ENCODE measurements at regions not wholly inside any gene's neighbourhood (a gene's known extent, or its start where the extent isn't known, plus 50 kb on each side); places are given as distances from the start of the nearest gene placed in this dataset.

- ChIA-PET POLR2A (no interaction called here), CTCF (no interaction called here)
- no peaks in the 10 kb centered on the region for H3K36me3 Mint-ChIP-seq (ENCODE audit: low read depth)
- no peaks in the 10 kb centered on the region for H3K4me1 Mint-ChIP-seq
- H3K9me3 Mint-ChIP-seq: no peaks in the 10 kb centered on the region
- no peaks in the 10 kb centered on the region for H3K27me3 Mint-ChIP-seq
- no peak overlapping the region for H3K27ac Mint-ChIP-seq
- DNase-seq: no peak
- H3K4me3 Mint-ChIP-seq: no peak overlapping the region
Measured at GRCh38 chr7:118346748-118347147, 122.2 kb downstream of the ANKRD7 start.

GRCh38 chr7:118349604-118350003 lies 125.1 kb downstream of the ANKRD7 start:
- no peak overlapping the region for H3K4me3 Mint-ChIP-seq
- no peaks in the 10 kb centered on the region for H3K4me1 Mint-ChIP-seq
- DNase-seq: no peak
- H3K9me3 Mint-ChIP-seq: no peaks in the 10 kb centered on the region
- ChIA-PET CTCF (no interaction called here), POLR2A (no interaction called here)
- no peaks in the 10 kb centered on the region for H3K36me3 Mint-ChIP-seq (ENCODE audit: low read depth)
- no peak overlapping the region for H3K27ac Mint-ChIP-seq
- no peaks in the 10 kb centered on the region for H3K27me3 Mint-ChIP-seq

- H3K9me3 Mint-ChIP-seq: no peaks in the 10 kb centered on the region
- no peak overlapping the region for H3K27ac Mint-ChIP-seq
- no peaks in the 10 kb centered on the region for H3K36me3 Mint-ChIP-seq (ENCODE audit: low read depth)
- H3K4me1 Mint-ChIP-seq: no peaks in the 10 kb centered on the region
- no peak overlapping the region for H3K4me3 Mint-ChIP-seq
- CTCF ChIA-PET: no interaction called here
- no peak for DNase-seq
- POLR2A ChIA-PET: no interaction called here
- no peaks in the 10 kb centered on the region for H3K27me3 Mint-ChIP-seq
Measured at GRCh38 chr7:118350260-118350659, 125.8 kb downstream of the ANKRD7 start.

GRCh38 chr7:118352867-118353453 lies 128.5 kb downstream of the ANKRD7 start:
- Mint-ChIP-seq H3K4me3 (no peak overlapping the region), H3K9me3 (no peaks in the 10 kb centered on the region), H3K27ac (no peak overlapping the region), H3K27me3 (no peaks in the 10 kb centered on the region), H3K36me3 (ENCODE audit: low read depth) (no peaks in the 10 kb centered on the region), H3K4me1 (no peaks in the 10 kb centered on the region)
- DNase-seq: no peak
- ChIA-PET POLR2A (interaction anchor here (0.6 kb wide), 1 partner anchor 51 kb away, joined by 7 read pairs; no protein-coding TSS in a partner anchor), CTCF (no interaction called here)

GRCh38 chr7:118366363-118366762 lies 141.9 kb downstream of the ANKRD7 start:
- H3K9me3 Mint-ChIP-seq: no peaks in the 10 kb centered on the region
- ChIA-PET CTCF (no interaction called here), POLR2A (no interaction called here)
- H3K27me3 Mint-ChIP-seq: no peaks in the 10 kb centered on the region
- no peaks in the 10 kb centered on the region for H3K4me1 Mint-ChIP-seq
- no peak overlapping the region for H3K27ac Mint-ChIP-seq
- no peak overlapping the region for H3K4me3 Mint-ChIP-seq
- DNase-seq: no peak
- no peaks in the 10 kb centered on the region for H3K36me3 Mint-ChIP-seq (ENCODE audit: low read depth)

GRCh38 chr7:118368958-118369357 lies 144.5 kb downstream of the ANKRD7 start:
- Mint-ChIP-seq H3K27me3 (no peaks in the 10 kb centered on the region), H3K4me1 (no peaks in the 10 kb centered on the region), H3K36me3 (ENCODE audit: low read depth) (no peaks in the 10 kb centered on the region), H3K27ac (no peak overlapping the region), H3K9me3 (no peaks in the 10 kb centered on the region), H3K4me3 (no peak overlapping the region)
- ChIA-PET CTCF (no interaction called here), POLR2A (no interaction called here)
- no peak for DNase-seq

- POLR2A ChIA-PET: no interaction called here
- Mint-ChIP-seq H3K36me3 (ENCODE audit: low read depth) (no peaks in the 10 kb centered on the region), H3K27me3 (no peaks in the 10 kb centered on the region), H3K27ac (no peak overlapping the region), H3K9me3 (no peaks in the 10 kb centered on the region), H3K4me3 (no peak overlapping the region), H3K4me1 (no peaks in the 10 kb centered on the region)
- CTCF ChIA-PET: no interaction called here
- DNase-seq: no peak
Measured at GRCh38 chr7:118369987-118370386, 145.5 kb downstream of the ANKRD7 start.

- no peaks in the 10 kb centered on the region for H3K27me3 Mint-ChIP-seq
- no peaks in the 10 kb centered on the region for H3K36me3 Mint-ChIP-seq (ENCODE audit: low read depth)
- ChIA-PET CTCF (no interaction called here), POLR2A (no interaction called here)
- no peaks in the 10 kb centered on the region for H3K9me3 Mint-ChIP-seq
- no peak overlapping the region for H3K4me3 Mint-ChIP-seq
- no peaks in the 10 kb centered on the region for H3K4me1 Mint-ChIP-seq
- H3K27ac Mint-ChIP-seq: no peak overlapping the region
- no peak for DNase-seq
Measured at GRCh38 chr7:118372530-118372929, 148.0 kb downstream of the ANKRD7 start.

GRCh38 chr7:118389629-118390028 lies 165.1 kb downstream of the ANKRD7 start:
- H3K4me3 Mint-ChIP-seq: no peak overlapping the region
- no peaks in the 10 kb centered on the region for H3K27me3 Mint-ChIP-seq
- no peaks in the 10 kb centered on the region for H3K4me1 Mint-ChIP-seq
- H3K27ac Mint-ChIP-seq: no peak overlapping the region
- no peaks in the 10 kb centered on the region for H3K36me3 Mint-ChIP-seq (ENCODE audit: low read depth)
- POLR2A ChIA-PET: no interaction called here
- CTCF ChIA-PET: no interaction called here
- peaks cover 2% of the 10 kb centered on the region for H3K9me3 Mint-ChIP-seq
- no peak for DNase-seq

- POLR2A ChIA-PET: no interaction called here
- Mint-ChIP-seq H3K4me1 (no peaks in the 10 kb centered on the region), H3K27ac (no peak overlapping the region), H3K4me3 (no peak overlapping the region), H3K9me3 (no peaks in the 10 kb centered on the region), H3K36me3 (ENCODE audit: low read depth) (no peaks in the 10 kb centered on the region), H3K27me3 (no peaks in the 10 kb centered on the region)
- CTCF ChIA-PET: no interaction called here
- DNase-seq: no peak
Measured at GRCh38 chr7:118404211-118404610, 179.7 kb downstream of the ANKRD7 start.

GRCh38 chr7:118418433-118418832 lies 193.9 kb downstream of the ANKRD7 start:
- ChIA-PET CTCF (no interaction called here), POLR2A (no interaction called here)
- H3K27me3 Mint-ChIP-seq: no peaks in the 10 kb centered on the region
- H3K4me1 Mint-ChIP-seq: no peaks in the 10 kb centered on the region
- no peak overlapping the region for H3K4me3 Mint-ChIP-seq
- DNase-seq: no peak
- no peak overlapping the region for H3K27ac Mint-ChIP-seq
- H3K9me3 Mint-ChIP-seq: no peaks in the 10 kb centered on the region
- H3K36me3 Mint-ChIP-seq (ENCODE audit: low read depth): no peaks in the 10 kb centered on the region

- ChIA-PET POLR2A (no interaction called here), CTCF (no interaction called here)
- Mint-ChIP-seq H3K9me3 (no peaks in the 10 kb centered on the region), H3K27ac (no peak overlapping the region), H3K4me1 (no peaks in the 10 kb centered on the region), H3K36me3 (ENCODE audit: low read depth) (no peaks in the 10 kb centered on the region), H3K4me3 (no peak overlapping the region), H3K27me3 (no peaks in the 10 kb centered on the region)
- no peak for DNase-seq
Measured at GRCh38 chr7:118420888-118421287, 196.4 kb downstream of the ANKRD7 start.

- H3K36me3 Mint-ChIP-seq (ENCODE audit: low read depth): no peaks in the 10 kb centered on the region
- H3K27ac Mint-ChIP-seq: no peak overlapping the region
- no peak overlapping the region for H3K4me3 Mint-ChIP-seq
- no peaks in the 10 kb centered on the region for H3K4me1 Mint-ChIP-seq
- no peaks in the 10 kb centered on the region for H3K9me3 Mint-ChIP-seq
- no peak for DNase-seq
- ChIA-PET CTCF (interaction anchor here (0.9 kb wide), 1 partner anchor 38 kb away, joined by 5 read pairs; no protein-coding TSS in a partner anchor), POLR2A (no interaction called here)
- no peaks in the 10 kb centered on the region for H3K27me3 Mint-ChIP-seq
Measured at GRCh38 chr7:118429141-118429540, 204.6 kb downstream of the ANKRD7 start.

GRCh38 chr7:118436663-118437062 lies 212.2 kb downstream of the ANKRD7 start:
- H3K9me3 Mint-ChIP-seq: peaks cover 2% of the 10 kb centered on the region
- no peaks in the 10 kb centered on the region for H3K27me3 Mint-ChIP-seq
- no peak overlapping the region for H3K27ac Mint-ChIP-seq
- ChIA-PET POLR2A (no interaction called here), CTCF (no interaction called here)
- H3K4me3 Mint-ChIP-seq: no peak overlapping the region
- no peak for DNase-seq
- H3K4me1 Mint-ChIP-seq: no peaks in the 10 kb centered on the region
- no peaks in the 10 kb centered on the region for H3K36me3 Mint-ChIP-seq (ENCODE audit: low read depth)
